HG02870 (cell line): ENCODE measurements at regions not wholly inside any gene's neighbourhood (a gene's known extent, or its start where the extent isn't known, plus 50 kb on each side); places are given as distances from the start of the nearest gene placed in this dataset.

Source experiments
- ATAC-seq: cut with Tn5 transposase; IDR thresholded peaks from one replicate; pipeline ENCODE4 v1.9.1; 2021; ENCODE audit warnings: mild to moderate bottlenecking, moderate library complexity; ENCODE audit not compliant: unreplicated experiment

- ATAC-seq = no peak
Measured at GRCh38 chr20:22260506-22260905, 323.9 kb downstream of the FOXA2 start.

GRCh38 chr20:22257912-22258311 is 326.5 kb downstream of the FOXA2 start:
- no peak for ATAC-seq

GRCh38 chr20:22248051-22248667 is 336.2 kb downstream of the FOXA2 start:
- no peak for ATAC-seq

- ATAC-seq = no peak
Measured at GRCh38 chr20:22245139-22245538, 339.2 kb downstream of the FOXA2 start.

- ATAC-seq = no peak
Measured at GRCh38 chr20:22243067-22243466, 341.3 kb downstream of the FOXA2 start.

- ATAC-seq = no peak
Measured at GRCh38 chr20:22241609-22242008, 342.8 kb downstream of the FOXA2 start.

- no peak for ATAC-seq
Measured at GRCh38 chr20:22232923-22233322, 351.4 kb downstream of the FOXA2 start.

- no peak for ATAC-seq
Measured at GRCh38 chr20:22232473-22232872, 351.9 kb downstream of the FOXA2 start.

- no peak for ATAC-seq
Measured at GRCh38 chr20:22226849-22227700, 357.3 kb downstream of the FOXA2 start.

GRCh38 chr20:22223236-22223635 is 361.1 kb downstream of the FOXA2 start:
- no peak for ATAC-seq

- no peak for ATAC-seq
Measured at GRCh38 chr20:22217712-22218352, 366.5 kb downstream of the FOXA2 start.

GRCh38 chr20:22216984-22217383 is 367.4 kb downstream of the FOXA2 start:
- no peak for ATAC-seq

- no peak for ATAC-seq
Measured at GRCh38 chr20:22214296-22214695, 370.1 kb downstream of the FOXA2 start.

- ATAC-seq = no peak
Measured at GRCh38 chr20:22213271-22213670, 371.1 kb downstream of the FOXA2 start.

- ATAC-seq = no peak
Measured at GRCh38 chr20:22207280-22207679, 377.1 kb downstream of the FOXA2 start.

GRCh38 chr20:22204801-22205200 is 379.6 kb downstream of the FOXA2 start:
- no peak for ATAC-seq

GRCh38 chr20:22182148-22182547 is 402.2 kb downstream of the FOXA2 start:
- no peak for ATAC-seq

- ATAC-seq = no peak
Measured at GRCh38 chr20:22180244-22180643, 404.1 kb downstream of the FOXA2 start.

- no peak for ATAC-seq
Measured at GRCh38 chr20:22160101-22160652, 424.2 kb downstream of the FOXA2 start.

GRCh38 chr20:22159276-22159675 is 425.1 kb downstream of the FOXA2 start:
- no peak for ATAC-seq

GRCh38 chr20:22127587-22127986 is 422.1 kb downstream of the PAX1 start:
- ATAC-seq = no peak
